CD4-positive, alpha-beta T cell (primary cell): ENCODE measurements at regions not wholly inside any gene's neighbourhood (a gene's known extent, or its start where the extent isn't known, plus 50 kb on each side); places are given as distances from the start of the nearest gene placed in this dataset.

Experiments used
- ATAC-seq: fragments of 200-7000 bp; cut with Tn5 transposase; one replicate; pipeline ENCODE4 v1.10.0; 2022; ENCODE audit warnings: mild to moderate bottlenecking; ENCODE audit not compliant: poor library complexity
- CTCF ChIA-PET: fragments of 350-600 bp; sonication (Branson Sonifier 250); formaldehyde crosslinking; loops from one replicate; lab custom pipeline; 2021; ENCODE audit warnings: antibody characterized with exemption, inconsistent platforms; lab: Charles Lee
- POLR2A ChIA-PET: fragments of 350-600 bp; sonication (Branson Sonifier 250); formaldehyde crosslinking; loops from one replicate; lab custom pipeline; 2021; ENCODE audit warnings: antibody characterized with exemption, inconsistent platforms; lab: Charles Lee
- DNase-seq, 14 experiments: peaks; one replicate each; pipeline ENCODE4 v3.0.0-alpha.2; 2013 to 2020; ENCODE audit warnings: mixed read lengths in 2 of 14
- H3K27ac ChIP-seq, 2 donors: one replicate each; pipeline versions ENCODE4 v1.5.1 to v1.7.0; 2013; ENCODE audit warnings: low read length in 2 of 2, low read depth in 1 of 2, mild to moderate bottlenecking in 1 of 2
- H3K27me3 ChIP-seq, 2 experiments: 1 replicate in 1 of 2; 2 replicates in 1 of 2; pipeline versions ENCODE4 v1.6.1 to v1.7.0; 2013; ENCODE audit warnings: low read length in 2 of 2, control low read depth in 1 of 2, mild to moderate bottlenecking in 1 of 2, moderate library complexity in 1 of 2; ENCODE audit not compliant: insufficient read depth in 2 of 2, control insufficient read depth in 1 of 2
- H3K36me3 ChIP-seq: one replicate; pipeline ENCODE4 v1.6.1; 2013; ENCODE audit warnings: low read length, control low read depth; ENCODE audit not compliant: insufficient read depth
- H3K4me1 ChIP-seq: one replicate; pipeline ENCODE4 v1.6.1; 2013; ENCODE audit warnings: low read length, control low read depth; ENCODE audit not compliant: insufficient read depth
- H3K4me3 ChIP-seq: one replicate; pipeline ENCODE4 v1.5.1; 2013; ENCODE audit warnings: mild to moderate bottlenecking, low read length, moderate library complexity
- H3K9me3 ChIP-seq, 2 experiments: 1 replicate in 1 of 2; 2 replicates in 1 of 2; pipeline versions ENCODE4 v1.6.1 to v1.7.0; 2013; ENCODE audit warnings: low read length in 2 of 2, mild to moderate bottlenecking in 2 of 2, control low read depth in 1 of 2, moderate library complexity in 1 of 2; ENCODE audit not compliant: control insufficient read depth in 1 of 2, insufficient read depth in 1 of 2
- H3K27ac Mint-ChIP-seq: one replicate; pipeline ENCODE4 v1.8.0; 2020; ENCODE audit warnings: mixed read lengths
- H3K27me3 Mint-ChIP-seq: one replicate; pipeline ENCODE4 v1.8.0; 2021; ENCODE audit warnings: mixed read lengths
- H3K36me3 Mint-ChIP-seq: one replicate; pipeline ENCODE4 v1.8.0; 2021; ENCODE audit warnings: low read depth, mixed read lengths
- H3K4me1 Mint-ChIP-seq: one replicate; pipeline ENCODE4 v1.8.0; 2021; ENCODE audit warnings: low read depth, mixed read lengths
- H3K4me3 Mint-ChIP-seq: one replicate; pipeline ENCODE4 v1.8.0; 2020; ENCODE audit warnings: mild to moderate bottlenecking, mixed read lengths
- H3K9me3 Mint-ChIP-seq: one replicate; pipeline ENCODE4 v1.8.0; 2020; ENCODE audit warnings: mixed read lengths
- intact Hi-C, 2 experiments: fragments of 100-400 bp; cut with DNase I in 1 of 2; cut with micrococcal nuclease in 1 of 2; formaldehyde crosslinking; loops; one replicate each; pipeline versions ENCODE4 v1.15.1 to v1.9.0; 2023 to 2025; cut with DNase I, micrococcal nuclease
- TF ChIP-seq, protein P1 (sequence below): fragments of 200-600 bp; IDR thresholded peaks from one replicate; pipeline ENCODE4 v1.8.0; 2022; ENCODE audit warnings: antibody characterized with exemption, mild to moderate bottlenecking

DNA sequence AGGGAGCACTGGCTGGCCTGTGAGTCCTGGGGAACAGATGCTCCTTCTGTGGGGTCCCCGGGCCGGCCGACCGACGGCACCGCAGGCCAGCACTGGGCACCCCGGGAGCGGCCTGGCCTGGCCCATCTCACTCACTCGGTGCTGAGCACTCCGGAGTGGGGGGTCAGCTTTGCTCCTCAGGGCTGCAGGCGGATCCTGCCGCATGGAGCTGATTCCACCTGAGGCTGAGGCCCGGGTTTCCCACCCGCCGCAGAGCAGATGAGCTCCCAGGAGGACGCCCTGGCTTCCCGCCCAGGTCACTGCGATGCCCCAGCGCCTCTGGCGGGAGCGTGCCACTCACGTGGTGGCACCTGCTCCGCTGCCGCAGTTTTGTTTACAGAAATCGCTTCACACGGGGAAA is 418.6 kb downstream of the GALR1 start:
- no peak overlapping the region for H3K27ac ChIP-seq
- H3K9me3 ChIP-seq = peaks cover 0 to 3% of the 10 kb centered on the region in 2 experiments
- TF ChIP-seq, protein P1, sequence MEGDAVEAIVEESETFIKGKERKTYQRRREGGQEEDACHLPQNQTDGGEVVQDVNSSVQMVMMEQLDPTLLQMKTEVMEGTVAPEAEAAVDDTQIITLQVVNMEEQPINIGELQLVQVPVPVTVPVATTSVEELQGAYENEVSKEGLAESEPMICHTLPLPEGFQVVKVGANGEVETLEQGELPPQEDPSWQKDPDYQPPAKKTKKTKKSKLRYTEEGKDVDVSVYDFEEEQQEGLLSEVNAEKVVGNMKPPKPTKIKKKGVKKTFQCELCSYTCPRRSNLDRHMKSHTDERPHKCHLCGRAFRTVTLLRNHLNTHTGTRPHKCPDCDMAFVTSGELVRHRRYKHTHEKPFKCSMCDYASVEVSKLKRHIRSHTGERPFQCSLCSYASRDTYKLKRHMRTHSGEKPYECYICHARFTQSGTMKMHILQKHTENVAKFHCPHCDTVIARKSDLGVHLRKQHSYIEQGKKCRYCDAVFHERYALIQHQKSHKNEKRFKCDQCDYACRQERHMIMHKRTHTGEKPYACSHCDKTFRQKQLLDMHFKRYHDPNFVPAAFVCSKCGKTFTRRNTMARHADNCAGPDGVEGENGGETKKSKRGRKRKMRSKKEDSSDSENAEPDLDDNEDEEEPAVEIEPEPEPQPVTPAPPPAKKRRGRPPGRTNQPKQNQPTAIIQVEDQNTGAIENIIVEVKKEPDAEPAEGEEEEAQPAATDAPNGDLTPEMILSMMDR = no peak
- no peak overlapping the region for H3K4me3 ChIP-seq
- Mint-ChIP-seq H3K27me3 (peaks cover 21% of the 10 kb centered on the region), H3K36me3 (no peaks in the 10 kb centered on the region), H3K9me3 (no peaks in the 10 kb centered on the region), H3K4me1 (no peaks in the 10 kb centered on the region), H3K4me3 (no peak overlapping the region), H3K27ac (no peak overlapping the region)
- no peaks in the 10 kb centered on the region for H3K4me1 ChIP-seq
- DNase-seq = no peak
- CTCF ChIA-PET = no interaction called here
- intact Hi-C loops = no loop called here
- H3K27me3 ChIP-seq = no peaks in the 10 kb centered on the region
- H3K36me3 ChIP-seq = no peaks in the 10 kb centered on the region
- POLR2A ChIA-PET = no interaction called here
- ATAC-seq = no peak

DNA sequence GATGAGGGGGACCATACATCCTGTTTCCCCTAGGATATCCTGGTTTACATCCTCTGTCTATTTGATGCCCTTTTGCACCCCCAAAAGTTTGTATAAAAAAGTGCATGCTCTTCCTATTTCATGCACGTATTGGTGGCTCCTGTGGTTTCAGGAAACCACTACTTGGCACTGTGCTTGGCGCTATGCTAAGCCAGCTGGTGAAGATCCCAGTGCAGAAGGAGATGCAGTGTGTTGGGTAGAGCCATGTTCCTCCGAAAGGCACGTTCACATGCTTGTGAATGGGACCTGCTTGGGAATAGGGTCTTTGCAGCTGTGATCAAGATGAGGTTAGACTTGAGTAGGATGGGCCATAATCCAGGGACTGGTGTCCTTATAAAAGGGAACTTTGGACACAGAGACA is 419.7 kb downstream of the GALR1 start:
- ATAC-seq (no peak), DNase-seq (no peak)
- Mint-ChIP-seq H3K27me3 (peaks cover 23% of the 10 kb centered on the region), H3K4me3 (no peak overlapping the region), H3K36me3 (no peaks in the 10 kb centered on the region), H3K9me3 (no peaks in the 10 kb centered on the region), H3K27ac (no peak overlapping the region), H3K4me1 (no peaks in the 10 kb centered on the region)
- Histone ChIP-seq H3K27me3 (no peaks in the 10 kb centered on the region), H3K36me3 (no peaks in the 10 kb centered on the region), H3K9me3 (peaks cover 0 to 3% of the 10 kb centered on the region in 2 experiments), H3K4me1 (no peaks in the 10 kb centered on the region), H3K27ac (no peak overlapping the region), H3K4me3 (no peak overlapping the region)
- CTCF ChIA-PET = no interaction called here
- intact Hi-C loops = no loop called here
- TF ChIP-seq, protein P1 = no peak
- POLR2A ChIA-PET = no interaction called here

DNA sequence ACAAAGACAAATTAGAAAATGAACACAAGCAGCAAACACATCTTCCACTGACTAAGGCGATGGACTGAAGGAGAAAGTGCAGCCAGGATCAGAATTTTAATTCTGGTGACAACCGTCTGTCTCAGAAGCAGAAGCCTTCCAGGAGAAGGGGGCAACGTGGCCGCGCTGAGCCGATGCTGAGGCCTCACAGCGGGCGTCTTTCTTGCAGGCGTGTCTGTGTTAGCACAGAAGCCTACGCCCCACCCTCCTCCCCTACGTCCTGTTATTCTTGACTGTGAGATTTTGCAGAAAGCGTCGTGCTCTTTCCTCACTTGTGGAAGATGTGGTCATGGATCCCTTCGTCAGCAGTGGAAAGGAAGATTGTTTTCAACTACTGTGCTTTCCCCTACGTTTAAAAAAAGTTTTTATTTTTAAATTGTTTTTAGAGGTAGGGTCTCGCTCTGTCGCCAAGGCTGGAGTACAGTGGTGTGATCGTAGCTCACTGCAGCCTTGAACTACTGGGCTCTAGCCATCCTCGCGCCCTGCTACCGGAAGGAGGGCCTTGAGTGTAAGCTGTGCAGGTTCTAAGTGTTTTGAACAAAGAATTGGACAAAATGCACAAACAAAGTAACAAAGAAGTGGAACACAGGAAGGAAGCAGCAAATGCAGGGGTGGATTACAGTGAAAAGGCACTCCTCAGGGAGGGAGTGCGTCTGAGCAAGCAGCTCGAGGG is 422.0 kb downstream of the GALR1 start:
- Histone ChIP-seq H3K36me3 (no peaks in the 10 kb centered on the region), H3K9me3 (peaks cover 0 to 3% of the 10 kb centered on the region in 2 experiments), H3K27me3 (peaks cover 0 to under 1% of the 10 kb centered on the region in 2 experiments), H3K4me1 (no peaks in the 10 kb centered on the region), H3K4me3 (no peak overlapping the region), H3K27ac (no peak overlapping the region)
- POLR2A ChIA-PET = no interaction called here
- no peak for DNase-seq
- CTCF ChIA-PET = no interaction called here
- no peak for ATAC-seq
- Mint-ChIP-seq H3K4me1 (peaks cover 1% of the 10 kb centered on the region), H3K36me3 (no peaks in the 10 kb centered on the region), H3K27me3 (peaks cover 30% of the 10 kb centered on the region), H3K27ac (no peak overlapping the region), H3K9me3 (no peaks in the 10 kb centered on the region), H3K4me3 (peak overlapping the region; percentile 10)
- intact Hi-C loops = no loop called here
- TF ChIP-seq, protein P1 = no peak
